Motor neuron (in vitro differentiated cells): ENCODE measurements at regions not wholly inside any gene's neighbourhood (a gene's known extent, or its start where the extent isn't known, plus 50 kb on each side); places are given as distances from the start of the nearest gene placed in this dataset.

Experiments
- ATAC-seq, 8 experiments: fragments of 200-7000 bp; cut with Tn5 transposase; replicated peaks in 6 of 8; 2 replicates each; pipeline ENCODE4 v1.8.0; 2021; ENCODE audit warnings: mild to moderate bottlenecking in 8 of 8, moderate library complexity in 8 of 8
- H3K27ac ChIP-seq, 2 donors: fragments of 250-450 bp; sonication (Bioruptor Pico); 2 replicates each; pipeline ENCODE4 v1.9.0; 2021; ENCODE audit warnings: antibody characterized with exemption in 2 of 2, mild to moderate bottlenecking in 2 of 2, moderate library complexity in 1 of 2
- H3K4me1 ChIP-seq, 2 donors: fragments of 250-450 bp; sonication (Bioruptor Pico); replicated peaks in 1 of 2; 2 replicates each; pipeline ENCODE4 v1.6.1; 2021; ENCODE audit warnings: antibody characterized with exemption in 2 of 2, mild to moderate bottlenecking in 2 of 2, moderate library complexity in 1 of 2
- H3K4me3 ChIP-seq, 5 donors: fragments of 250-450 bp; sonication (Bioruptor Pico); 2 replicates each; pipeline ENCODE4 v1.9.0; 2021; ENCODE audit warnings: antibody characterized with exemption in 5 of 5, mild to moderate bottlenecking in 5 of 5, moderate library complexity in 4 of 5
- WGBS, 10 experiments: fragments of 450-650 bp; shearing (Covaris generic); methylation state at CpG; one replicate each; pipeline ENCODE4 v1.0.0; 2022; 5-methylcytosine and 5-hydroxymethylcytosine counted together
- in situ Hi-C, 9 experiments: fragments of 400-800 bp; cut with MboI; loops; one replicate each; pipeline ENCODE4 v1.15.0; 2021; ENCODE audit warnings: low sequenced_read_pairs in 9 of 9, low pct_unique_long_range_greater_than_20kb in 2 of 9; ENCODE audit not compliant: unreplicated experiment in 9 of 9

GRCh38 chr18:76750269-76750668 is 72.1 kb upstream of the ZNF236 start:
- ATAC-seq, result no peak
- Histone ChIP-seq H3K4me1 (no peaks in the 10 kb centered on the region), H3K27ac (no peak overlapping the region), H3K4me3 (no peak overlapping the region)
- in situ Hi-C loops, result no loop called here

GRCh38 chr18:76747676-76748075 is 74.7 kb upstream of the ZNF236 start:
- Histone ChIP-seq H3K27ac (no peak overlapping the region), H3K4me3 (no peak overlapping the region), H3K4me1 (no peaks in the 10 kb centered on the region)
- WGBS, 10 experiments, result 25 to 100% (median 84%) methylated on average over 1 of the region's 1 CpG; no CpG with 5 or more reads in 4 of the 10 experiments
- ATAC-seq, result no peak
- in situ Hi-C loops, result no loop called here

- Histone ChIP-seq H3K4me3 (no peak overlapping the region), H3K27ac (no peak overlapping the region), H3K4me1 (peaks cover 4 to 5% of the 10 kb centered on the region in 2 donors)
- ATAC-seq, result no peak
- 80 to 100% (median 96%) methylated on average over 1 to 3 of the region's 3 CpGs; no CpG with 5 or more reads in 2 of the 10 experiments for WGBS, 10 experiments
- in situ Hi-C loops, result no loop called here
These were observed 81.0 kb upstream of the ZNF236 start for GRCh38 chr18:76741346-76741745.

- Histone ChIP-seq H3K27ac (no peak overlapping the region), H3K4me3 (no peak overlapping the region), H3K4me1 (peaks cover 4 to 5% of the 10 kb centered on the region in 2 donors)
- ATAC-seq, result no peak
- 78 to 100% (median 95%) methylated on average over 1 to 8 of the region's 18 CpGs; no CpG with 5 or more reads in 2 of the 10 experiments for WGBS, 10 experiments
- in situ Hi-C loops, result no loop called here
These were observed 86.0 kb upstream of the ZNF236 start for GRCh38 chr18:76736309-76736708.

- in situ Hi-C loops, result no loop called here
- H3K4me3 ChIP-seq, result no peak overlapping the region
- no peaks in the 10 kb centered on the region for H3K4me1 ChIP-seq
- H3K27ac ChIP-seq, result no peak overlapping the region
- 0 to 100% (median 29%) methylated on average over 1 to 2 of the region's 2 CpGs; no CpG with 5 or more reads in 3 of the 10 experiments for WGBS, 10 experiments
- ATAC-seq, result no peak
These were observed 91.5 kb upstream of the ZNF236 start for GRCh38 chr18:76730901-76731300.

- in situ Hi-C loops, result no loop called here
- Histone ChIP-seq H3K27ac (no peak overlapping the region), H3K4me1 (peaks cover 0 to 7% of the 10 kb centered on the region in 2 donors), H3K4me3 (no peak overlapping the region)
- 0 to 80% (median 33%) methylated on average over 1 of the region's 1 CpG; no CpG with 5 or more reads in 1 of the 10 experiments for WGBS, 10 experiments
- ATAC-seq, result no peak
These were observed 94.8 kb upstream of the ZNF236 start for GRCh38 chr18:76727589-76727988.

- Histone ChIP-seq H3K4me1 (peaks cover 0 to 7% of the 10 kb centered on the region in 2 donors), H3K27ac (no peak overlapping the region), H3K4me3 (no peak overlapping the region)
- ATAC-seq, result no peak
- 0 to 94% (median 60%) methylated on average over 1 to 2 of the region's 2 CpGs; no CpG with 5 or more reads in 3 of the 10 experiments for WGBS, 10 experiments
- in situ Hi-C loops, result no loop called here
These were observed 96.9 kb upstream of the ZNF236 start for GRCh38 chr18:76725445-76725844.

- in situ Hi-C loops, result loop anchor here in 4 of 9 experiments (25.0 kb wide), 2 partner anchors 310 to 335 kb away; no protein-coding TSS in a partner anchor
- Histone ChIP-seq H3K4me1 (peaks cover 0 to 7% of the 10 kb centered on the region in 2 donors), H3K27ac (no peak overlapping the region), H3K4me3 (no peak overlapping the region)
- 54 to 100% (median 91%) methylated on average over 2 to 9 of the region's 14 CpGs; no CpG with 5 or more reads in 2 of the 10 experiments for WGBS, 10 experiments
- ATAC-seq, result no peak
These were observed 99.9 kb upstream of the ZNF236 start for GRCh38 chr18:76722224-76723061.

- H3K27ac ChIP-seq, result no peak overlapping the region
- in situ Hi-C loops, result loop anchor here in 4 of 9 experiments (25.0 kb wide), 2 partner anchors 309 to 334 kb away; no protein-coding TSS in a partner anchor
- H3K4me3 ChIP-seq, result no peak overlapping the region
- peaks cover 0 to 7% of the 10 kb centered on the region in 2 donors for H3K4me1 ChIP-seq
- WGBS, 10 experiments, result 53 to 100% (median 84%) methylated on average over 1 to 6 of the region's 9 CpGs
- no peak for ATAC-seq
These were observed 101.0 kb upstream of the ZNF236 start for GRCh38 chr18:76721207-76721996.

GRCh38 chr18:76720683-76721082 is 101.7 kb upstream of the ZNF236 start:
- WGBS, 10 experiments, result 45 to 100% (median 82%) methylated on average over 1 to 5 of the region's 5 CpGs; no CpG with 5 or more reads in 4 of the 10 experiments
- no peak for ATAC-seq
- in situ Hi-C loops, result loop anchor here in 4 of 9 experiments (25.0 kb wide), 2 partner anchors 308 to 333 kb away; no protein-coding TSS in a partner anchor
- no peak overlapping the region for H3K4me3 ChIP-seq
- no peak overlapping the region for H3K27ac ChIP-seq
- peaks cover 0 to 7% of the 10 kb centered on the region in 2 donors for H3K4me1 ChIP-seq

- no peak for ATAC-seq
These were observed 107.2 kb upstream of the ZNF236 start for GRCh38 chr18:76715012-76715610.

GRCh38 chr18:76713432-76713831 is 108.9 kb upstream of the ZNF236 start:
- no peak for ATAC-seq
- Histone ChIP-seq H3K4me3 (no peak overlapping the region), H3K4me1 (peaks cover 7% of the 10 kb centered on the region in 2 donors), H3K27ac (no peak overlapping the region)
- in situ Hi-C loops, result loop anchor here in 4 of 9 experiments (25.0 kb wide), 2 partner anchors 301 to 326 kb away; no protein-coding TSS in a partner anchor
- 30 to 100% (median 83%) methylated on average over 1 to 4 of the region's 8 CpGs; no CpG with 5 or more reads in 5 of the 10 experiments for WGBS, 10 experiments

More at GRCh38 chr18:76715012-76715610, 107.2 kb upstream of the ZNF236 start:
- peaks cover 3 to 7% of the 10 kb centered on the region in 2 donors for H3K4me1 ChIP-seq
- no peak overlapping the region for H3K27ac ChIP-seq
- H3K4me3 ChIP-seq, result no peak overlapping the region
- in situ Hi-C loops, result loop anchor here in 4 of 9 experiments (25.0 kb wide), 2 partner anchors 303 to 328 kb away; no protein-coding TSS in a partner anchor
- WGBS, 10 experiments, result 20 to 100% (median 78%) methylated on average over 1 to 9 of the region's 16 CpGs; no CpG with 5 or more reads in 1 of the 10 experiments
